ENCODE measurements at regions not wholly inside any gene's neighbourhood (a gene's known extent, or its start where the extent isn't known, plus 50 kb on each side); places are given as distances from the start of the nearest gene placed in this dataset.
"Not testable (repeated sequence)": the region's sequence is repeated elsewhere in the genome, so short reads cannot be mapped to it uniquely, and the experiment has no call there.

- no peak for DNase-seq
Measured at GRCh38 chr18:70554854-70555445, 266.1 kb downstream of the SOCS6 start.

GRCh38 chr18:70553936-70554260, 265.1 kb downstream of the SOCS6 start:
- no peak for DNase-seq

- DNase-seq = no peak
Measured at GRCh38 chr18:70553245-70553935, 264.5 kb downstream of the SOCS6 start.

GRCh38 chr18:70536370-70537062, 247.7 kb downstream of the SOCS6 start:
- DNase-seq = no peak

- no peak for DNase-seq
Measured at GRCh38 chr18:70535041-70535440, 246.2 kb downstream of the SOCS6 start.

GRCh38 chr18:70525322-70525721, 236.5 kb downstream of the SOCS6 start:
- not testable (repeated sequence) for DNase-seq

GRCh38 chr18:70523792-70524182, 234.9 kb downstream of the SOCS6 start:
- no peak for DNase-seq

- no peak for DNase-seq
Measured at GRCh38 chr18:70523035-70523791, 234.4 kb downstream of the SOCS6 start.

- no peak for DNase-seq
Measured at GRCh38 chr18:70522183-70522680, 233.4 kb downstream of the SOCS6 start.

- DNase-seq = no peak
Measured at GRCh38 chr18:70520867-70521266, 232.0 kb downstream of the SOCS6 start.

GRCh38 chr18:70513502-70514171, 224.8 kb downstream of the SOCS6 start:
- DNase-seq = no peak

GRCh38 chr18:70507970-70508369, 219.1 kb downstream of the SOCS6 start:
- DNase-seq = no peak

GRCh38 chr18:70506511-70506910, 217.7 kb downstream of the SOCS6 start:
- DNase-seq = no peak

GRCh38 chr18:70503060-70503459, 214.2 kb downstream of the SOCS6 start:
- no peak for DNase-seq

- no peak for DNase-seq
Measured at GRCh38 chr18:70501358-70501757, 212.5 kb downstream of the SOCS6 start.

- no peak for DNase-seq
Measured at GRCh38 chr18:70500748-70501147, 211.9 kb downstream of the SOCS6 start.

GRCh38 chr18:70499218-70499691, 210.4 kb downstream of the SOCS6 start:
- no peak for DNase-seq

GRCh38 chr18:70496353-70497294, 207.8 kb downstream of the SOCS6 start:
- DNase-seq = no peak

GRCh38 chr18:70494524-70494923, 205.7 kb downstream of the SOCS6 start:
- no peak for DNase-seq

- no peak for DNase-seq
Measured at GRCh38 chr18:70493461-70493860, 204.6 kb downstream of the SOCS6 start.

GRCh38 chr18:70491734-70492348, 203.0 kb downstream of the SOCS6 start:
- no peak for DNase-seq
